ENCODE measurements at regions not wholly inside any gene's neighbourhood (a gene's known extent, or its start where the extent isn't known, plus 50 kb on each side); places are given as distances from the start of the nearest gene placed in this dataset.

GRCh38 chr9:4933861-4934260 lies 51.2 kb upstream of the JAK2 start:
- intact Hi-C loops (cut with micrococcal nuclease; ENCODE audit: unreplicated experiment), result no loop called here
- ChIA-PET CTCF (ENCODE audit: unreplicated experiment) (no interaction called here), POLR2A (interaction anchor here (0.6 kb wide), 1 partner anchor 839 kb away, joined by 3 read pairs; no protein-coding TSS in a partner anchor)

GRCh38 chr9:4935001-4935672 lies 49.9 kb upstream of the JAK2 start:
- no TSS peak for BruUV-seq (replicated peaks)

More at GRCh38 chr9:4933861-4934260, 51.2 kb upstream of the JAK2 start:
- Histone ChIP-seq H3K4me2 (ENCODE audit: low read length) (no peak overlapping the region), H3K9me2 (ENCODE audit: insufficient read depth, low read length) (no peaks in the 10 kb centered on the region), H3K4me3 (ENCODE audit: low read depth, low read length, poor library complexity, severe bottlenecking) (no peak overlapping the region), H3K79me2 (ENCODE audit: insufficient read depth, low read depth, low read length) (no peaks in the 10 kb centered on the region), H3K4me1 (ENCODE audit: insufficient read depth, low read length, poor library complexity, severe bottlenecking) (peaks cover 39% of the 10 kb centered on the region), H3K27ac (ENCODE audit: low read depth, low read length, poor library complexity, severe bottlenecking) (no peak overlapping the region), H3K36me3 (ENCODE audit: insufficient read depth, low read length) (no peaks in the 10 kb centered on the region), H2AFZ (ENCODE audit: low read length) (no peak overlapping the region), H4K20me1 (ENCODE audit: insufficient read depth, low read length) (no peaks in the 10 kb centered on the region), H3K9me3 (ENCODE audit: low read length) (no peaks in the 10 kb centered on the region)
- no TSS peak for BruUV-seq (replicated peaks)
- TF ChIP-seq EZH2phosphoT487 (IDR thresholded peaks at IDR 0.05; ENCODE audit: borderline replicate concordance, low read depth, low read length), result no peak
- no peak for TF ChIP-seq CTCF (conservative IDR thresholded peaks at IDR 0.05; ENCODE audit: low read length)
- no peak for DNase-seq (ENCODE audit: low spot score)

More at GRCh38 chr9:4935001-4935672, 49.9 kb upstream of the JAK2 start:
- Histone ChIP-seq H3K4me1 (ENCODE audit: insufficient read depth, low read length, poor library complexity, severe bottlenecking) (peaks cover 52% of the 10 kb centered on the region), H3K27ac (ENCODE audit: low read depth, low read length, poor library complexity, severe bottlenecking) (no peak overlapping the region), H3K4me3 (ENCODE audit: low read depth, low read length, poor library complexity, severe bottlenecking) (no peak overlapping the region), H4K20me1 (ENCODE audit: insufficient read depth, low read length) (no peaks in the 10 kb centered on the region), H2AFZ (ENCODE audit: low read length) (peak overlapping the region; percentile 95; the same call in 1 of the 2 replicates), H3K79me2 (ENCODE audit: insufficient read depth, low read depth, low read length) (no peaks in the 10 kb centered on the region), H3K9me2 (ENCODE audit: insufficient read depth, low read length) (no peaks in the 10 kb centered on the region), H3K9me3 (ENCODE audit: low read length) (no peaks in the 10 kb centered on the region), H3K4me2 (ENCODE audit: low read length) (no peak overlapping the region), H3K36me3 (ENCODE audit: insufficient read depth, low read length) (no peaks in the 10 kb centered on the region)
- CTCF ChIA-PET (ENCODE audit: unreplicated experiment), result no interaction called here
- DNase-seq (ENCODE audit: low spot score), result no peak
- intact Hi-C loops (cut with micrococcal nuclease; ENCODE audit: unreplicated experiment), result no loop called here
- POLR2A ChIA-PET, result no interaction called here
- TF ChIP-seq EZH2phosphoT487 (IDR thresholded peaks at IDR 0.05; ENCODE audit: borderline replicate concordance, low read depth, low read length) (no peak), CTCF (conservative IDR thresholded peaks at IDR 0.05; ENCODE audit: low read length) (no peak)
